PFSK-1 (cell line): ENCODE measurements at regions not wholly inside any gene's neighbourhood (a gene's known extent, or its start where the extent isn't known, plus 50 kb on each side); places are given as distances from the start of the nearest gene placed in this dataset.

Experiments
- FOXP2 ChIP-seq: optimal IDR thresholded peaks from 2 replicates; pipeline ENCODE3; 2011; ENCODE audit warnings: borderline replicate concordance, control low read depth, inconsistent platforms; ENCODE audit not compliant: insufficient read depth; ENCODE audit errors: extremely low read length, extremely low read depth
- POLR2AphosphoS5 ChIP-seq: IDR thresholded peaks from 2 replicates; pipeline ENCODE4 v1.6.1; 2012; ENCODE audit warnings: low read depth, mild to moderate bottlenecking, control low read depth, low read length, moderate library complexity
- REST ChIP-seq, 2 experiments: IDR thresholded peaks; 2 replicates each; pipeline versions ENCODE4 v1.6.1 to v1.8.0; 2011 to 2012; ENCODE audit warnings: low read depth in 2 of 2, low read length in 2 of 2, control low read depth in 1 of 2, inconsistent platforms in 1 of 2, mild to moderate bottlenecking in 1 of 2, moderate library complexity in 1 of 2; ENCODE audit not compliant: insufficient read depth in 1 of 2
- SIN3A ChIP-seq: IDR thresholded peaks from 2 replicates; pipeline ENCODE4 v1.6.1; 2012; ENCODE audit warnings: mild to moderate bottlenecking, low read length, moderate library complexity, borderline replicate concordance; ENCODE audit not compliant: insufficient read depth
- TAF1 ChIP-seq: IDR thresholded peaks from 2 replicates; pipeline ENCODE4 v1.6.1; 2012; ENCODE audit warnings: low read length, control low read depth, borderline replicate concordance; ENCODE audit not compliant: insufficient read depth

DNA sequence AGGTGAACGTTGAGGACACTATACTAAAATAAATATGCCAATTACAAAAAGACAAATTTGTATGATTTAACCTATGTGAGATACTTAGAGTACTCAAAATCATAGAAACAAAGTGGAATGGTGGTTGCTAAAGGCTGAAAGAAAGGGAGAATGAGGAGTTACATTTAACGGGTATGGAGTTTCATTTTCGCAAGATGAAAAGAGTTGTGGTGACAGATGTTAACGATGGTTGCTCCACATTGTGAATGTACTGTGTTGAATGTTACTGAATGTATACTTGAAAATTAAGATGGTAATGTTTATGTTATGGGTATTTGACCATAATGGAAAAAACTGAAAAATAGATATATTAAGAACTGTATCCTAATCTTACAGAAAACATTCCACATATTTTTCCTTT lies 51.3 kb upstream of the MOCS2 start:
- TF ChIP-seq SIN3A (no peak), FOXP2 (no peak), REST (IDR thresholded peaks at IDR 0.05; ENCODE audit: insufficient read depth in 1 of 2, low read depth in 2 of 2, low read length in 2 of 2) (no peak), POLR2AphosphoS5 (no peak), TAF1 (no peak)

GRCh38 chr5:53161876-53162275 lies 52.3 kb upstream of the MOCS2 start:
- TF ChIP-seq POLR2AphosphoS5 (no peak), TAF1 (no peak), SIN3A (no peak), FOXP2 (no peak), REST (IDR thresholded peaks at IDR 0.05; ENCODE audit: insufficient read depth in 1 of 2, low read depth in 2 of 2, low read length in 2 of 2) (no peak)

DNA sequence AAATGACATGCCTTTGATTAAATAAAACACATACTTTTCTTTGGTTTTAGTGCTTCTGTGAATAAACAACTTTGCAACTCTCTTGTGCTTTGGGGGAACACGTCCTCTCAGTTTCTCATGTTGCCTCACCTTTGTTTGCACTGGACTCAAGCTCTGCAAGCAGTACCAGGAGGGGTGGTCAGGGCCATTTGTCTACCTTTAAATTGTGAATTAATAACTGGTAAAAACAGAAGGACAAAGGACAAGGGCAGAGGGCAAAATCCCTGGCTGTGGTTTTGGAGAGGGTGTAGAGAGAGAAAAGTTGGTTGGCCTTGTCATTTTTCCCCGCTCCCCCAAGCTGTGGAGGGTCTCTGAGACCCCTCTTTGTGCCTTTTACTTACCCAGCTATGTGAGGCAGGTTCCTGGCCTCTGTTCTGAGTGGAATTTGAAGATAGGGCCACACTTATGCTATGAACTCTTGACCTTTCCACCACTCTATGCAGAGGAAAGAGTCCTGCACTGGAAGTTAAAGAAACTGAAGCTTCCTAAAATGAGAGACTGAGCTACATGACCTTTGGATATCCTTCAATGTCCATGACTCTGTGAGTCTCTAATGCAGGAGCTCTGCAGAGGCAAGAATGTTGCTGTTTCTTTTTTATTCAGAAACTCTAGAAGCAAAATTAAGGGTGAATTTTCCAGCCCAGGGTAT lies 55.1 kb upstream of the MOCS2 start:
- TF ChIP-seq POLR2AphosphoS5 (no peak), SIN3A (no peak), TAF1 (no peak), FOXP2 (no peak), REST (IDR thresholded peaks at IDR 0.05; ENCODE audit: insufficient read depth in 1 of 2, low read depth in 2 of 2, low read length in 2 of 2) (no peak)

DNA sequence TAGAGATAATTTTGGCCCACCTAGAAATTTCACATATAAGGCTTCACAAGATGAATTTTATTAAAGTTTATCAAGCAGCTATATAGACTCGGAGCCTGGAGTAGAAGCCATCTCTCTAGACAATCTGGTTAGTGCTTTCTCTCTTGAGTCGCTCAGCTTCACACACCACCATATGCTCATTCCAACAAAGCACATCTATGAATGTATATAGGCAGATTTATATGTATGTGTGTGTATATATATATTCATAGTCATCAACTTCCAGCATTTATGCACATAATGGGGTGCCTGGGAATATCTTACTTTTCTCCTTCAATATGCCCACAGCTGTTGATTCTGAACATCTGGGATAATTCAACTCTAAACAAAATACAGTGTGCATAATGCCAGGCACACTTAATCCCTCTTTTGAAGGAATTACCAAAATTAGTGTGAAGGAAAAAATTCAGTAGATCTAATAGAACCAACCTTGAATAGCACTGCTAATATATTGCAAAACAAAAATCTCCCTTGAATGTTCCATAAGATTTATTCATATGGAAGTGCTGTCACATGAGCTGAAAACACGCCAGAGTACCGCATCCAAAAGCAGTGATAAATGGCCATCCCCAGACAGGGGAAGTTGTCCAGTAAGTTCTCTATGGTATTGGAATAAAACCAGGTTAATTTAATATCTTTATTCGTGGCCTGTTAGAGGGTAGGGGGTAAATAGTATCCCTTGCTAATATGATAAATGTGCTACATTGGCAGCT lies 56.0 kb upstream of the MOCS2 start:
- TF ChIP-seq POLR2AphosphoS5 (no peak), TAF1 (no peak), FOXP2 (no peak), REST (IDR thresholded peaks at IDR 0.05; ENCODE audit: insufficient read depth in 1 of 2, low read depth in 2 of 2, low read length in 2 of 2) (no peak), SIN3A (no peak)
